ENCODE measurements at regions not wholly inside any gene's neighbourhood (a gene's known extent, or its start where the extent isn't known, plus 50 kb on each side); places are given as distances from the start of the nearest gene placed in this dataset.
"Not testable (repeated sequence)": the region's sequence is repeated elsewhere in the genome, so short reads cannot be mapped to it uniquely, and the experiment has no call there.

GRCh38 chr16:61091300-61091699 lies 944.9 kb downstream of the CDH8 start:
- not testable (repeated sequence) for TF ChIP-seq POLR2A (IDR thresholded peaks at IDR 0.05); CTCF (IDR thresholded peaks at IDR 0.05 in 4 of 5, conservative IDR thresholded peaks at IDR 0.05 in 1 of 5)
